ENCODE measurements at regions not wholly inside any gene's neighbourhood (a gene's known extent, or its start where the extent isn't known, plus 50 kb on each side); places are given as distances from the start of the nearest gene placed in this dataset.

DNA sequence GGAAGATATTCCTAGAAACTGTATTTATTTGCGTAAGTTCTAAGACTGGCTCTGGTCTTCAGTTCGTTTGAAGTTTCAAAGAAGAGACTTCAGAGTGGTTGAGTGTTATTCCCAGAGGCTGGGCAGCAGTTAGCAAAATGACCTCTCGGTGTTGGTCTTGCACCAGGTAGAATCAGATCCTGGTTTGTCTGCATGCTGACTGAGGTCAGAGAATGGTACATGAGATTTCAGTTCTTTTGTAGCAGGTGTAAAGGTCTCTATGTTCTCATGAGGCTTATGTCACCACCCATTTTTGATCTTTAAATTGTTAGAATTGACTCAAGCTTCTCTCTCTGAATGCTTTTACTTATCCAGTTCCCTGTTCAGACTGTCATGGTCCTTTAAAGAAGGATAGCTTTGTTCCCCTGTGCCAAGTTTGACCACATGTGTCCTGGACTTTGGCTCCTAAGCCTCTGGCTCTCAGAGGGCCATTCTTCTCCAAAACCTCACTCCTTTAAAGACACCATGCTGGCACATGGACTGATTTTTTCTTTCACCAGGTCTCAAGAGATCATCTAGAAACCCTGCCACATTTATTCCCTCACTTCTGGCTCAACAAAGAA, 355.8 kb upstream of the BOD1L1 start:
- TF ChIP-seq, protein P1, sequence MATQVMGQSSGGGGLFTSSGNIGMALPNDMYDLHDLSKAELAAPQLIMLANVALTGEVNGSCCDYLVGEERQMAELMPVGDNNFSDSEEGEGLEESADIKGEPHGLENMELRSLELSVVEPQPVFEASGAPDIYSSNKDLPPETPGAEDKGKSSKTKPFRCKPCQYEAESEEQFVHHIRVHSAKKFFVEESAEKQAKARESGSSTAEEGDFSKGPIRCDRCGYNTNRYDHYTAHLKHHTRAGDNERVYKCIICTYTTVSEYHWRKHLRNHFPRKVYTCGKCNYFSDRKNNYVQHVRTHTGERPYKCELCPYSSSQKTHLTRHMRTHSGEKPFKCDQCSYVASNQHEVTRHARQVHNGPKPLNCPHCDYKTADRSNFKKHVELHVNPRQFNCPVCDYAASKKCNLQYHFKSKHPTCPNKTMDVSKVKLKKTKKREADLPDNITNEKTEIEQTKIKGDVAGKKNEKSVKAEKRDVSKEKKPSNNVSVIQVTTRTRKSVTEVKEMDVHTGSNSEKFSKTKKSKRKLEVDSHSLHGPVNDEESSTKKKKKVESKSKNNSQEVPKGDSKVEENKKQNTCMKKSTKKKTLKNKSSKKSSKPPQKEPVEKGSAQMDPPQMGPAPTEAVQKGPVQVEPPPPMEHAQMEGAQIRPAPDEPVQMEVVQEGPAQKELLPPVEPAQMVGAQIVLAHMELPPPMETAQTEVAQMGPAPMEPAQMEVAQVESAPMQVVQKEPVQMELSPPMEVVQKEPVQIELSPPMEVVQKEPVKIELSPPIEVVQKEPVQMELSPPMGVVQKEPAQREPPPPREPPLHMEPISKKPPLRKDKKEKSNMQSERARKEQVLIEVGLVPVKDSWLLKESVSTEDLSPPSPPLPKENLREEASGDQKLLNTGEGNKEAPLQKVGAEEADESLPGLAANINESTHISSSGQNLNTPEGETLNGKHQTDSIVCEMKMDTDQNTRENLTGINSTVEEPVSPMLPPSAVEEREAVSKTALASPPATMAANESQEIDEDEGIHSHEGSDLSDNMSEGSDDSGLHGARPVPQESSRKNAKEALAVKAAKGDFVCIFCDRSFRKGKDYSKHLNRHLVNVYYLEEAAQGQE (IDR thresholded peaks at IDR 0.05) = no peak
- no peak for TF ChIP-seq CTCF (IDR thresholded peaks at IDR 0.05; ENCODE audit: low read depth, low read length, missing input control)
- TF ChIP-seq TAF1 (conservative IDR thresholded peaks at IDR 0.05) = no peak
- peak; percentile 37 for TF ChIP-seq SP1 (IDR thresholded peaks at IDR 0.05)
- no peak for TF ChIP-seq ATF3 (IDR thresholded peaks at IDR 0.05)
- TF ChIP-seq HNF4A (conservative IDR thresholded peaks at IDR 0.05) = peak; percentile 58 to 74
- peak; percentile 60 to 74 for TF ChIP-seq RAD21 (IDR thresholded peaks at IDR 0.05)
- TF ChIP-seq NR2F2 (IDR thresholded peaks at IDR 0.05) = no peak
- no peak for TF ChIP-seq FOXA1 (IDR thresholded peaks at IDR 0.05)
- no peak for TF ChIP-seq JUND (IDR thresholded peaks at IDR 0.05)
- TF ChIP-seq MAX (IDR thresholded peaks at IDR 0.05) = no peak
- TF ChIP-seq FOXA2 (IDR thresholded peaks at IDR 0.05) = no peak
- TF ChIP-seq RXRA (IDR thresholded peaks at IDR 0.05) = peak in 1 of 2 donors; percentile 29

All from liver (tissue), 3 donors.